Naive thymus-derived CD4-positive, alpha-beta T cell (primary cell): ENCODE measurements at regions not wholly inside any gene's neighbourhood (a gene's known extent, or its start where the extent isn't known, plus 50 kb on each side); places are given as distances from the start of the nearest gene placed in this dataset.
"Not testable (repeated sequence)": the region's sequence is repeated elsewhere in the genome, so short reads cannot be mapped to it uniquely, and the experiment has no call there.

Source experiments
- ATAC-seq: fragments of 150-1000 bp; cut with Tn5 transposase; 2 replicates; pipeline ENCODE4 v1.10.0; 2021; ENCODE audit warnings: mild to moderate bottlenecking, moderate library complexity
- CTCF ChIA-PET: fragments of 350-600 bp; sonication (Branson Sonifier 250); formaldehyde crosslinking; loops from one replicate; lab custom pipeline; 2021; ENCODE audit warnings: antibody characterized with exemption; lab: Charles Lee
- POLR2A ChIA-PET: fragments of 350-600 bp; sonication (Branson Sonifier 250); formaldehyde crosslinking; loops from one replicate; lab custom pipeline; 2021; ENCODE audit warnings: antibody characterized with exemption, inconsistent platforms; lab: Charles Lee
- DNase-seq, 9 donors: peaks; one replicate each; pipeline versions ENCODE4 v3.0.0 to v3.0.0-alpha.2; 2020 to 2022; ENCODE audit warnings: mixed read lengths in 1 of 9
- H3K27ac ChIP-seq: one replicate; pipeline ENCODE4 v1.7.0; 2013; ENCODE audit warnings: mild to moderate bottlenecking, low read depth, low read length, moderate library complexity
- H3K27me3 ChIP-seq, 2 donors: one replicate each; pipeline ENCODE4 v1.7.0; 2013; ENCODE audit warnings: low read length in 2 of 2, mild to moderate bottlenecking in 2 of 2, moderate library complexity in 2 of 2; ENCODE audit not compliant: control insufficient read depth in 2 of 2, insufficient read depth in 2 of 2
- H3K36me3 ChIP-seq, 3 experiments: 1 replicate in 2 of 3; 2 replicates in 1 of 3; pipeline ENCODE4 v1.7.0; 2013; ENCODE audit warnings: low read length in 3 of 3, mild to moderate bottlenecking in 3 of 3, moderate library complexity in 1 of 3; ENCODE audit not compliant: insufficient read depth in 3 of 3, control insufficient read depth in 2 of 3
- H3K4me1 ChIP-seq, 2 donors: one replicate each; pipeline ENCODE4 v1.7.0; 2013; ENCODE audit warnings: low read length in 2 of 2, mild to moderate bottlenecking in 2 of 2, moderate library complexity in 1 of 2; ENCODE audit not compliant: control insufficient read depth in 2 of 2, insufficient read depth in 2 of 2
- H3K4me3 ChIP-seq: 2 replicates; pipeline ENCODE4 v1.7.0; 2013; ENCODE audit warnings: mild to moderate bottlenecking, low read length
- H3K9me3 ChIP-seq, 3 experiments: 1 replicate in 2 of 3; 2 replicates in 1 of 3; pipeline ENCODE4 v1.7.0; 2013; ENCODE audit warnings: low read length in 3 of 3; ENCODE audit not compliant: control insufficient read depth in 2 of 3
- H3K27ac Mint-ChIP-seq, 9 donors: one replicate each; pipeline ENCODE4 v1.8.0; 2020 to 2022; ENCODE audit warnings: mixed read lengths in 9 of 9, mild to moderate bottlenecking in 8 of 9, moderate library complexity in 5 of 9, inconsistent platforms in 2 of 9
- H3K27me3 Mint-ChIP-seq, 5 donors: one replicate each; pipeline ENCODE4 v1.8.0; 2021 to 2022; ENCODE audit warnings: mixed read lengths in 5 of 5, mild to moderate bottlenecking in 1 of 5
- H3K36me3 Mint-ChIP-seq, 5 donors: one replicate each; pipeline ENCODE4 v1.8.0; 2020 to 2022; ENCODE audit warnings: mixed read lengths in 5 of 5, mild to moderate bottlenecking in 3 of 5, inconsistent platforms in 1 of 5
- H3K4me1 Mint-ChIP-seq, 7 donors: one replicate each; pipeline ENCODE4 v1.8.0; 2020 to 2022; ENCODE audit warnings: mixed read lengths in 7 of 7, mild to moderate bottlenecking in 3 of 7, inconsistent platforms in 1 of 7
- H3K4me3 Mint-ChIP-seq, 10 donors: one replicate each; pipeline ENCODE4 v1.8.0; 2020 to 2022; ENCODE audit warnings: mild to moderate bottlenecking in 10 of 10, mixed read lengths in 10 of 10, moderate library complexity in 6 of 10, inconsistent platforms in 2 of 10
- H3K9me3 Mint-ChIP-seq, 11 donors: one replicate each; pipeline ENCODE4 v1.8.0; 2020 to 2022; ENCODE audit warnings: mixed read lengths in 11 of 11, mild to moderate bottlenecking in 4 of 11, inconsistent platforms in 1 of 11, moderate library complexity in 1 of 11
- intact Hi-C, 2 donors: fragments of 100-400 bp; cut with micrococcal nuclease; formaldehyde crosslinking; loops; one replicate each; pipeline ENCODE4 v1.15.1; 2023

- Mint-ChIP-seq H3K36me3 (peaks cover 0 to 4% (median 0%) of the 10 kb centered on the region in 5 donors), H3K9me3 (peaks cover 0 to 3% (median 0%) of the 10 kb centered on the region in 11 donors), H3K4me1 (peaks cover 0 to 13% (median 0%) of the 10 kb centered on the region in 7 donors), H3K27ac (peak overlapping the region in 1 of 9 donors; percentile 28), H3K27me3 (peaks cover 3 to 35% (median 21%) of the 10 kb centered on the region in 5 donors), H3K4me3 (no peak overlapping the region)
- no peaks in the 10 kb centered on the region for H3K36me3 ChIP-seq
- intact Hi-C loops, result no loop called here
- ATAC-seq (no peak), DNase-seq (no peak)
- H3K27me3 ChIP-seq, result no peaks in the 10 kb centered on the region
- H3K9me3 ChIP-seq, result no peaks in the 10 kb centered on the region
- no peak overlapping the region for H3K27ac ChIP-seq
- no peaks in the 10 kb centered on the region for H3K4me1 ChIP-seq
- CTCF ChIA-PET, result no interaction called here
- POLR2A ChIA-PET, result no interaction called here
- H3K4me3 ChIP-seq, result no peak overlapping the region
Measured at GRCh38 chr13:30832845-30833332, 73.2 kb upstream of the MEDAG start.

DNA sequence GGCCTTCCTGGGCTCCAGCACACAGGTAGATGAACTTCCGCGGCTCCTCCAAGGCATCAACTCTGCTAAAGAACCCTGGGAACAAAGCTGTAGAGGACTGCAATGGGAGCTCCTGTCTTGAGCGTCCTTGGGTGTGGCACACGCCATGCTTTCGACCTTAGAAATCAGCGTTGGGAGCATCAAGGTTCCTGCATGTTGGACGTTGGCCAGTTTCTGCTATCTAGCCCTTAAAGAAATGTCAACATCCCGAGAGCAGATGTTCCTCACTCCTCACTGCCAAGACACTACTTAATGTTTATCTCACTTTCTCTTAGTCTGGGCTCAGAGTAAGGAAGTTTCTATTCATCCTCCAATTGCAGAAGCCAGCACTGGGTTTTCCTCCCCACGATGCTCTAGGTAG lies 70.6 kb upstream of the MEDAG start:
- Mint-ChIP-seq H3K9me3 (peaks cover 0 to 4% (median 0%) of the 10 kb centered on the region in 11 donors), H3K36me3 (no peaks in the 10 kb centered on the region), H3K4me1 (peaks cover 0 to 13% (median 0%) of the 10 kb centered on the region in 7 donors), H3K27ac (no peak overlapping the region), H3K27me3 (peaks cover 3 to 37% (median 23%) of the 10 kb centered on the region in 5 donors), H3K4me3 (no peak overlapping the region)
- H3K4me1 ChIP-seq, result no peaks in the 10 kb centered on the region
- ChIA-PET CTCF (no interaction called here), POLR2A (no interaction called here)
- no peak for DNase-seq
- no peaks in the 10 kb centered on the region for H3K27me3 ChIP-seq
- intact Hi-C loops, result no loop called here
- ATAC-seq, result no peak
- no peaks in the 10 kb centered on the region for H3K36me3 ChIP-seq
- H3K9me3 ChIP-seq, result no peaks in the 10 kb centered on the region
- H3K27ac ChIP-seq, result no peak overlapping the region
- H3K4me3 ChIP-seq, result no peak overlapping the region

DNA sequence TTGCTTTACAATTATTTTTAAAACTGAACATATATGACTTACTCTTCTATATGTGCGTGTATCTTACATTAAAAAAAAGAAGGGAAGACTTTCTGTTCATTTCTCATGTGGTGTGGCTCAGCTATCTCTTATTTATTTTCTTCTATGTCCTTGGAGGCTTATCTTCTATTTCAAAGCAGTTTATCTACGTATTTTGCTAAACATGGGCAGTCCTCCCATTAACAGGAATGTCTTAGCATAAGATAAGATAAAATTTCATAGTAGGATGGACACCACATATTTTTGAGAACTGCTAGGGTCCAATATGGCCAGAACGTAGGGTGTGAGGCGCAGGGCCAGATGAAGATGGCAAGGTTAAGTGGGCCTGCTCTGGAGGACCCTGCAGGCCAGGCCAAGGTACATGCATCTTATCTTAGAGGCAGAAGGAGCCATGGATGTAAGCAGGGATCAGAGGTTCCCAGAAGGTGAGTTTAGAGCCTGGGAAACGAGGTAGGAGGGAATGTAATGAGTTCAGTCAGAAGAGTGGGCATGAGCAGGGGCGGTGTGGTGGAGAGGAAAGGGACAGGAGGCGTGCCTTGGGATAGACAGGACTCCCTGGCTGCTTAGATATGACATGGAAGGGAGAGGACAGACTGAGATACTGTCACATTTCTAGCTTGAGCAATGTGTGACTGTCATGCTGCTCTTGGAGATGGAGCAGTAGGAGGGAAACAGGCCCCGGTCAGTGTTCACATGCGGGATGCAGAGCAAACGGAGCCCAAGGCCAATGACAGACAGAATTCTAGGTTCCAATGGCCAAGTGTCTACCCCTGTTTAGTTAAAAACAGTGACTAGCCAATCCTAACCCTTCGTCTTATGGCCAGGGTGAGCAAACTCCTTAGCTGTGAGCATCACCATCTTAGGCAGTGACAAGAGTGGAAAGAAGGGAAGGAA lies 68.6 kb upstream of the MEDAG start:
- Mint-ChIP-seq H3K36me3 (no peaks in the 10 kb centered on the region), H3K9me3 (peaks cover 0 to 4% (median 0%) of the 10 kb centered on the region in 11 donors), H3K4me1 (peaks cover 0 to 6% (median 0%) of the 10 kb centered on the region in 7 donors), H3K27me3 (peaks cover 3 to 37% (median 23%) of the 10 kb centered on the region in 5 donors), H3K27ac (no peak overlapping the region), H3K4me3 (no peak overlapping the region)
- H3K27me3 ChIP-seq, result no peaks in the 10 kb centered on the region
- DNase-seq (no peak), ATAC-seq (no peak)
- intact Hi-C loops, result no loop called here
- no peaks in the 10 kb centered on the region for H3K9me3 ChIP-seq
- H3K4me1 ChIP-seq, result no peaks in the 10 kb centered on the region
- no peak overlapping the region for H3K4me3 ChIP-seq
- no peak overlapping the region for H3K27ac ChIP-seq
- POLR2A ChIA-PET, result no interaction called here
- CTCF ChIA-PET, result no interaction called here
- no peaks in the 10 kb centered on the region for H3K36me3 ChIP-seq

DNA sequence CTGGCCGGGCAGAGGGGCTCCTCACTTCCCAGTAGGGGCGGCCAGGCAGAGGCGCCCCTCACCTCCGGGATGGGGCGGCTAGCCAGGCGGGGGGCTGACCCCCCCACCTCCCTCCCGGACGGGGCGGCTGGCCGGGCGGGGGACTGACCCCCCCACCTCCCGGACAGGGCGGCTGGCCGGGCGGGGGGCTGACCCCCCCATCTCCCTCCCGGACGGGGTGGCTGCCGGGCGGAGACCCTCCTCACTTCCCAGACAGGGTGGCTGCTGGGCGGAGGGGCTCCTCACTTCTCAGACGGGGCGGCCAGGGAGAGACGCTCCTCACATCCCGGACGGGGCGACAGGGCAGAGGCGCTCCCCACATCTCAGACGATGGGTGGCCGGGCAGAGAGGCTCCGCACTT lies 66.4 kb upstream of the MEDAG start:
- H3K36me3 Mint-ChIP-seq, POLR2A ChIA-PET, H3K9me3 Mint-ChIP-seq, H3K4me1 Mint-ChIP-seq, intact Hi-C loops, H3K9me3 ChIP-seq, H3K36me3 ChIP-seq, H3K4me3 ChIP-seq, DNase-seq, H3K27ac ChIP-seq, H3K4me3 Mint-ChIP-seq, CTCF ChIA-PET, H3K4me1 ChIP-seq, ATAC-seq, H3K27me3 ChIP-seq, H3K27ac Mint-ChIP-seq: not testable (repeated sequence)
- peaks cover 3 to 26% (median 14%) of the 10 kb centered on the region in 5 donors for H3K27me3 Mint-ChIP-seq

DNA sequence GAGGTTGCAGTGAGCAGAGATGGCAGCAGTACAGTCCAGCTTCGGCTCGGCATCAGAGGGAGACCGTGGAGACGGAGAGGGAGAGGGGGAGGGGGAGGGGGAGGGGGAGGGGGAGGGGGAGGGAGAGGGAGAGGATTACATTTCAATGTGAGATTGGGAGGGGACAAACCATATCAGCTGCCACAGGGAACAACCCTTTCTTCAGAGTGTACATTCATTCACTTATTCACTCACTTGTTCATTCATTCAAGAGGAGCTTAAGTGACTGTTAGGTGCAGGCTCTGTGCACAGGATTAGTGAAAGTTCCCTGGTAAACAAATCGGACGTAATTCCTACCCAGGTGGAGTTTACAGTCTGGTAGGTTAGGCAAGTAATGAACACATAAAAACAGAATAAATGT lies 65.6 kb upstream of the MEDAG start:
- H3K4me3 ChIP-seq, result no peak overlapping the region
- Mint-ChIP-seq H3K27me3 (peaks cover 2 to 22% (median 14%) of the 10 kb centered on the region in 5 donors), H3K4me1 (peaks cover 0 to 4% (median 0%) of the 10 kb centered on the region in 7 donors), H3K9me3 (peaks cover 0 to 4% (median 0%) of the 10 kb centered on the region in 11 donors), H3K27ac (no peak overlapping the region), H3K4me3 (no peak overlapping the region), H3K36me3 (no peaks in the 10 kb centered on the region)
- intact Hi-C loops, result no loop called here
- POLR2A ChIA-PET, result no interaction called here
- no peaks in the 10 kb centered on the region for H3K36me3 ChIP-seq
- no peaks in the 10 kb centered on the region for H3K4me1 ChIP-seq
- no peaks in the 10 kb centered on the region for H3K27me3 ChIP-seq
- DNase-seq (no peak), ATAC-seq (no peak)
- CTCF ChIA-PET, result no interaction called here
- H3K27ac ChIP-seq, result no peak overlapping the region
- no peaks in the 10 kb centered on the region for H3K9me3 ChIP-seq

DNA sequence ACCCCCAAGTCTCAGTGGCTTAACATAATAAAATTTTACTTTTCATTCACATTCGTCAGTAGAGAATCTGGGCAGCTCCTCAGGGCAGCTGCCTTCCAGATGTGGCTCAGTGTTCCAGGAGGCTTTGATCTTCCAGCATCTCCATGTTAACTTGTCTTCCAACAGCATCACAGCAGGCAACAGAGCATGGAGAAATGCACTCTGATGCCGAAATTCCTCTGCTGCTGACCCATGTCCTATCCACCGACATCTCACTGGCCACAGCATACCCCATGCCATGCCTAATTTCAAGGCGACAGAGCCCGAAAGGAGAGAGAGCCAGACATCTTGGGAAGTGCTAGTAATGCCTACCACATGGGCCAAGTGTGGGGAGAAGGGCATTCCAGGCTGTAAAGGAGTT lies 64.9 kb upstream of the MEDAG start:
- Histone ChIP-seq H3K4me3 (no peak overlapping the region), H3K4me1 (no peaks in the 10 kb centered on the region), H3K27me3 (no peaks in the 10 kb centered on the region), H3K9me3 (no peaks in the 10 kb centered on the region), H3K27ac (no peak overlapping the region), H3K36me3 (no peaks in the 10 kb centered on the region)
- intact Hi-C loops, result no loop called here
- POLR2A ChIA-PET, result no interaction called here
- peaks cover 0 to 16% (median 8%) of the 10 kb centered on the region in 5 donors for H3K27me3 Mint-ChIP-seq
- peaks cover 0 to 8% (median 0%) of the 10 kb centered on the region in 7 donors for H3K4me1 Mint-ChIP-seq
- H3K36me3 Mint-ChIP-seq, result no peaks in the 10 kb centered on the region
- H3K27ac Mint-ChIP-seq, result no peak overlapping the region
- peaks cover 0 to 4% (median 0%) of the 10 kb centered on the region in 11 donors for H3K9me3 Mint-ChIP-seq
- DNase-seq (no peak), ATAC-seq (no peak)
- CTCF ChIA-PET, result no interaction called here
- H3K4me3 Mint-ChIP-seq, result no peak overlapping the region
